HG03432 (cell line): ENCODE measurements at regions not wholly inside any gene's neighbourhood (a gene's known extent, or its start where the extent isn't known, plus 50 kb on each side); places are given as distances from the start of the nearest gene placed in this dataset.
"Not testable (repeated sequence)": the region's sequence is repeated elsewhere in the genome, so short reads cannot be mapped to it uniquely, and the experiment has no call there.

Source experiments
- ATAC-seq: cut with Tn5 transposase; IDR thresholded peaks from one replicate; pipeline ENCODE4 v1.9.1; 2021; ENCODE audit warnings: mild to moderate bottlenecking, moderate library complexity; ENCODE audit not compliant: unreplicated experiment

- not testable (repeated sequence) for ATAC-seq
These were observed 84.5 kb downstream of the IDS start for GRCh38 chrX:149420566-149420965.

DNA sequence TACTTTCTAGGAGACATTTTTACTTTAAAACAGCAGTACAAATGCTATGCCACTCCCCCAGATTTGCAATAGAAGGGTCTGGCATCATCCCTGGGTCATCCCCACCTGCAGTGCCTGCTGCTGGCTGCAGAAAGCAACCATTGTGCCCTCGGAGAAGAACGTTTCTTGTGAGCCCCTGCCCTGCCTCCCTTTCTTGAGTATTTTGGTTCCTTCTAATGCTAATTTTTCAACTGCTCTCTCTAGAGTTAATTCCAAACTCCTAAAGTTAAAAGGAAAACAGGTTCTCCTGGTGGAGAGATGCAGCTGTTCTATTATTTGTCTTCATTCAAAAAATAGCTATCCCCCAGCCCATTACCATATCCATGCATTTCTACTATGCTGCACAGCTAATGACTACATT lies 107.1 kb downstream of the IDS start:
- no peak for ATAC-seq

DNA sequence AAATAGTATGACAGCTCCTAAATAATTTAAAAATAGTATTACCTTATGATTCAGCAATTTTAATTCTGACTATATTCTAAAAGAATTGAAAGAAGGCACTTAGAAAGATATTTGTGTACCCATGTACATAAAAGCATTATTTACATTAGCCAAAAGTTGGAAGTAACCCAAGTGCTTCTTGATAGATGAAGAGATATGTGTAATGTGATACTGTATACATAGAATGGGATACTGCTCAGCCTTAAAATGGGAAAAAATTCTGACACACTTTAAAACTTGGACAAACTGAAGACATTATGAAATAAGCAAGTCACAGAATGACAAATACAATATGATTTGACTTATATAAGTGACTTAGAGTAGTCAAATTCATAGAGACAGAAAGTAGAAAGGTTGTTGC lies 112.2 kb downstream of the IDS start:
- no peak for ATAC-seq

GRCh38 chrX:149383852-149384251 lies 121.3 kb downstream of the IDS start:
- ATAC-seq: no peak

DNA sequence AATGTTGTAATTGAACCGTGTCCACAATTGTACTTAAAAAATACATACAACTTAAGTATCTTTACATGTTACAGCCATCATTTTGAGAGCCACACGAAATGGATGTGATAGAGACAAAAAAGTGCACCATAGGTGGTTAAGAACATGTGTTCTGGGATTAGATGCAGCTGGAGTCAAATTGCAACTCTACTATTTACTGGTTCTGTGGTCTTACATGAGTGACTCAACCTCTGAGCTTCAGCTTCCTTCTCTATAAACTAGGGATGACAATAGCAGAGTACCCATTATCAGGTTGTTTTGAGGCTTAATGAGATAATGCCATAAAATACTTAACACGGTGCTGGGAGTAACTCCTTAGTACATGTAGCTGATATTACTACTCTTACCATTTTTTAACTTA lies 130.4 kb downstream of the IDS start:
- no peak for ATAC-seq

- no peak for ATAC-seq
These were observed 132.2 kb downstream of the IDS start for GRCh38 chrX:149372866-149373265.

- ATAC-seq: no peak
These were observed 133.1 kb downstream of the IDS start for GRCh38 chrX:149371986-149372385.

DNA sequence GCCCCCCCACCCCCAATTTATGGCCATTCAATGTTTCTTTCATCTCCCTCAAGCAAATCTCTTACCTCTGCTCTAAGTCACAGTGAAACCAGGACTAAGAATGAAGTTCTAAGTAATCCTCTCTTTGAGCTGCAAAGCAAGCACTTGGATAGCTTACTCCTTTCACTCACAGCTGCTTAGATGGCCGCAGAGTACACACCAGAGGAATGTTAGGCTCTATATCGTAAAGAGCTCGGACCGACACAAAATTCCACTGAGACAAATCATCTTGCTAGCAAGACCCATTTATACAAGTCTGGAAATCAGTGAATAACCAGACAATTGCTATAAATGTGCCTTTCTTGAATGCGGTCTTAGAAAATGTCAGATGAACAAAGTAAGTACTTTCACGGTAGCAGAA lies 135.0 kb downstream of the IDS start:
- ATAC-seq: no peak

DNA sequence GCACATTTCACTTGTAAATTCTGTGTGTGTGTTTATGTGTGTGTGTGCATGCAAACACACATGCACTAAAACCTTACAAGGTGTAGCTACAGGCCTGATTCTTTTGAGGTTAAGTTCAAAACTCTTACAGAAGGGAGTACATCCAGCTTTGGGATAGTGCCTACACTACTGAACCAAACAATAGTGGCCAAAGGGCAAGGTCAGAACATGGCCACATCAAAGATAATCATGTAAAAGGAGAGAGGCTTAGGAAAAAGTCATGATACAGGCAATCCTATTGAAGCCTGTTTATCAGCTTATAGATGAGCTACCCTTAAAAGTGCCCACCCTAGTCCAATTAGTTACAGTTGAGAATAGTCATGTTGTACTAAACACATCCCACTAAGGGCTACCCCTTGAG lies 139.6 kb downstream of the IDS start:
- no peak for ATAC-seq

DNA sequence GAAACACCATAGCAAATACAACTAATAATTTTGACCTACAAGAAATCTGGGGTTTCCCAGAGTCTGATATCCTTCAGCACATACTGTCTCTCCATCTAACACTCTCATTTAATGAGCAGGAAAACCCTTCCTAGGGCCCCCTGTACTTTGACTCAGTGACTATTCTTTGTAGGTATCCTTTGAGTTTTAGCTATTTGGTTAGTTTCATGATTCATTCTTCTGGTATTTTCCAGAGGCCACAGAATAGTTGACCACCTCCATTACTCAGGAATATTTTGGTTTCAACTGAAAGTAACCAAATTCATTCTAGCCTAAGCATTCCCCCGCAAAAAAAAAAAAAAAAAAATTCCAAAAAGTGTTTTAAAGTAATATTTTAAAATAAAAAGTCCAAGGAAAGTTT lies 140.0 kb downstream of the IDS start:
- no peak for ATAC-seq

- ATAC-seq: no peak
These were observed 141.1 kb downstream of the IDS start for GRCh38 chrX:149363965-149364364.

DNA sequence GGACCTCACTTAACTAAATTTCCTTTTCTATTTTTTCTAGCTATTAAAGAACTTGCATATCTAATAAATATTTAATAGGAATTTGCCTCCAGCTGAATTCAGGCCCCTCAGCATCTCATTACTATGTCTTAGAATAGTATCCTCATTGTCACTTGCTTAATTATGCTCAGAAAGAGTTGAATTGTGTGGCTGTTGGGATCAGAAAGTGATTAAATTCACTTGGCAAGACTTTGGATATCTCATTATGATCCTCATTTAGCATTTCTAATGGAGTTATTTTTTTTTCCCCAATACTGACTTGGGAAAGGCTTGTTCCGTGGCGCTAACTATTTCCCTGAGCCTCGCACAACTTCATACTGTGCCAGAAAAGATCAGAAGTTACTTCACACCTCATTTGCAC lies 158.8 kb downstream of the IDS start:
- no peak for ATAC-seq

DNA sequence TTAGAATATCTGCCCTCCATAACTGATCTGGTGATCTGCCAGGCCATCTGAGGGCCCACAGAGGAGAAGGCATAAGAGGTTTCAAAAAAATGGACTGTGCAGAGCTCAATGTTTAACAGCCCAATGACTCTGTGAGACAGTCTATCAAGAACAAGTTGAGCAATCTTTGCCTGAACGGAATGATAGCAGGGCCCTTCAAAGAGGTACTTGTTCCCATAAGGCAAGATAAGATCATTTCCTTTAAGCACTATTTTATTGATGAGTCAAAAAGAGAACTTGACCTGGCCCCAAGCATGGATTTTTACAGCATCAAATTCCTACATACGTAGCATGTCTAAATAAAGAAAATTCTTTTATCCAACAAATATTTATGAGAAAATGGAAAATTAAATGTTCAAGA lies 182.8 kb downstream of the IDS start:
- ATAC-seq: no peak

- ATAC-seq: no peak
These were observed 191.2 kb downstream of the IDS start for GRCh38 chrX:149313871-149314371.

- ATAC-seq: no peak
These were observed 192.1 kb downstream of the IDS start for GRCh38 chrX:149312988-149313387.

GRCh38 chrX:149312097-149312496 lies 193.0 kb downstream of the IDS start:
- no peak for ATAC-seq

GRCh38 chrX:149302705-149303104 lies 202.4 kb downstream of the IDS start:
- ATAC-seq: no peak

GRCh38 chrX:149298111-149298510 lies 207.0 kb downstream of the IDS start:
- ATAC-seq: no peak

- ATAC-seq: no peak
These were observed 209.0 kb downstream of the IDS start for GRCh38 chrX:149296092-149296491.

DNA sequence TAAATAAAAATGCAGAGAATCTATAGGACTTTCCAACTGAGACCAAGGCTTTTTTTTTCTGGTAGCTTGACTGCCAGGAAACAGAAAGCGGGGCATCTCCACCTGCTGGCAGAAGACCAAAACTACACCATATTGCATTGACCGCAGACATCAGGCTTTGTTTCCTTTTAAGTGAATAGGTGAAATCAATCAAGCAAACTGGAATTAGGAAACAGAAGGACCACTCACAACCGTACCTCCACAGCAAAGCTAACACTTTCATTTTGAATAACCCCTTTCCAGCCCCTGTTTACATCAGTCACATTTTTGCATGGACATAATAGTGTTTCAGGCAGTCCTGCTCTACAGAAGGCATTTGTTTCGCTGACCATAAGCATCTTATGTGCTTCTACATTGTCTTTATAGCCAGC lies 218.2 kb downstream of the IDS start:
- ATAC-seq: peak; percentile 65

- ATAC-seq: no peak
These were observed 220.5 kb downstream of the IDS start for GRCh38 chrX:149284616-149285015.

DNA sequence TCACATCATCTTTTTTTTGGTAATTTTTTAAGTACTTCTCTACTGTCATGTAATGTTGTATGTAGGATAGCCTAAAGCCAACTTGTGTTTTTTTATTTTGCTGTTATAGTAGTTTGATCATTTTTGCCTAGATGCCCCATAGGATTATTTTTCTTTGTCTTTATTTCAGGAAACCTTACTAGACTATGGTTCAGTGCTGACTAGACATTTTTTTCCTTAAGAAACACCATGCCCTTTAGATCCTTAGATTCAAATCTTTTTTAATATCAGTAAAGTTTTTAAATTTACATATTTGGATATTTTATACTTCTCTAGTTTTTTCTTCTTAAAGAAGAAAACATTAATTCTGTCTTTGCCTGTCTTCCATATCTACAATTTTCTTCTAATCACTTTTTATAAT lies 221.3 kb downstream of the IDS start:
- no peak for ATAC-seq

DNA sequence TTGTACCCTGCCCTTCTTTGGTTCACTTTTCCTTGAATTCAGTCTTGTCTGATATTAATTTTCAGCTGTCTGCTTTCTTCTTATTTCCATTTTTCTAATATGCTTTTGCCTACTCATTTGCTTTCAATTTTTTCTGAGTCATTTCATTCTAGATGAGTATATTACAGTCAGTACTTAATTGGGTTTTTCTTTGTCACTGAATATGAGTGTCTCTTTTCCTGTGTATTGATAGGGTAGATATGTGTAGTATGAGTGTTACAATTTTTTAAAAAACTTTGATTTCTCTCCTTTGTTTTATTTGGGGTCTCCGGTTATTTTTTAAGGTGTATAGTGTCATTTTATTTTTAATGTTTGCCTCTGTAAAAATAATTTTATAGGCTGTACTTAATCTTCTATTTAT lies 222.2 kb downstream of the IDS start:
- ATAC-seq: no peak

DNA sequence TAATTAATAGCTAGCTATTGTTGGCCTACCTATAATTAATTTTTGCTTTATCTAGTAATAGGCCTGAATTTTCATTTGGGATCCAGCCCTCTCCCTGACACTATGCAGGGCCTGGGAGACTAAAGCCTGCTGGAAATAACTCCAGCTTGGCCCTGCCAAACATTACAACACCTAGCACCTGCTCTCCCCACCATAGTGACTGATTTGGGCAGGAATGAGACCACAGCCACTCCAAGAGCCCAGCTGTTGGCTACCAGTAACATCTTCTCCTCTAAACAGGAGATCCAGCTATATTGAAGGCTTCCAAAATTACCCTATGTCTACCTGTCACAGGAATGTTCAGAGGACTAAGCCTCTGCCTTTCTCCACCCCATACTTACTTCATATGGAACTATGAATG lies 225.1 kb downstream of the IDS start:
- ATAC-seq: no peak
